GM19035 (cell line): ENCODE measurements at regions not wholly inside any gene's neighbourhood (a gene's known extent, or its start where the extent isn't known, plus 50 kb on each side); places are given as distances from the start of the nearest gene placed in this dataset.

Source experiments
- ATAC-seq: cut with Tn5 transposase; IDR thresholded peaks from one replicate; pipeline ENCODE4 v1.9.1; 2021; ENCODE audit not compliant: unreplicated experiment

DNA sequence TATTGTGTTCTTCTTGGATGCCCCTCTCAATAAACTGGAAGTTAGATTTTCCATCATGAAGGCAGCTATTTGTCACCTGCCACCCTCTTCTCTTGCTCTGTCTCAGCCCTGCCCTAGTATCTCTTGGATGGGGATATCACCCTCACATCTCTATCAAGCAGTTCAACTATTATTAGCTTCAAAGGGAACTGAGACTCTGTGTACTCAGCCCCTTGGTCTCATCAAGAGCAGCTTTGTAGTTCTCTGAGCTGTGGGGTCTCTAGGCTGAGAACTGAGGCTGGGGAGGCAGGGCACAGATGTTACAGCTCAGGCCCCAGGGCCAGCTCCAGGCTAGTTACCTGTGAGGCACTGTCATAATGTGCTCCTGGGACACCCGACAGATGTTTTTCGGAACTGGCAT lies 130.3 kb downstream of the DAD1 start:
- no peak for ATAC-seq

DNA sequence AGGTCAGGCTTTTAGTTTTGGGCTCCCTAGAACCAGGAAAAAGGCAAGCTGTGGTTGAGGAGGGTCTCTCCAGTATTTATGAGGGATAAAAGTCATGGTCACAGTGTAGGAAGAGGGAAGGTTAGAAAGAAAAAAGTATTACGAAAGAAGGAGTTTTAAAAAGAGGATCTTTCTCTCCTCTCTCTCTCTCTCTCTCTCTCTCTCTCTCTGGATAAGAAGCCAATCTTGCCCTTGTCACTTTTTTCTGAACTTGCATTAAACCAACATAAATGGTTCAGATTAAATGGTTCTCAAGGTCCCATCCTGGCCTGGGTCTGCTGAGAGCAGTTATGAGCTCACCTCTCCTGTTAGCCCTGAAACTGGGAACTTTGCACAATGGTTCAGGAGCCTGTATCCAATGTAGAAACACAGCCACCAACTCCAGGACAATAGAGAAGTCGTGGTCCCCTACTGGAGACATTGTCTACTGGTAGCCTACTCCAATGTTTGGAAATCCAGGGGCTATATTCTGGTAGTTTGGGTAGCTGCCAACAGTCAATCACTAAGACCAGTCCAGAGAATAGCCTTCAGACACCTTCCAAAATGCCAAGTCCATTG lies 131.9 kb downstream of the DAD1 start:
- ATAC-seq, result no peak

DNA sequence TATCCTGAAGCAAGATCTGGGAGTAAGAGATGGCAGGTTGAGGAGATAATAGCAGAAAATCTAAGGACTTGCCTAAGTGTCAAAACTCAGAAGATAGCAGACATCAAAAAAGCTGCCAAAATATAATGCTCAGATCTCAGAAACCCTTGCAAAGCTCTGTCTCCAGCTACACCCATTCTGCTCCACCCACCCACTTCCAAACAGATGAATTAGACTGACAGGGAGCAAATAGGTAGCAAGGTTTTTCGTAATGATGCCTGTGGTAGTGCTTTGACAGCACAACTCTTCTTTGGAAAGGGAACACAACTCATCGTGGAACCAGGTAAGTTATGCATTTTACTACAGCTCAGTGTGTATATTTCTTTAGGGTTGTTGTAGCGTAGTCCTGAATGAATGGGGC lies 132.6 kb downstream of the DAD1 start:
- no peak for ATAC-seq

DNA sequence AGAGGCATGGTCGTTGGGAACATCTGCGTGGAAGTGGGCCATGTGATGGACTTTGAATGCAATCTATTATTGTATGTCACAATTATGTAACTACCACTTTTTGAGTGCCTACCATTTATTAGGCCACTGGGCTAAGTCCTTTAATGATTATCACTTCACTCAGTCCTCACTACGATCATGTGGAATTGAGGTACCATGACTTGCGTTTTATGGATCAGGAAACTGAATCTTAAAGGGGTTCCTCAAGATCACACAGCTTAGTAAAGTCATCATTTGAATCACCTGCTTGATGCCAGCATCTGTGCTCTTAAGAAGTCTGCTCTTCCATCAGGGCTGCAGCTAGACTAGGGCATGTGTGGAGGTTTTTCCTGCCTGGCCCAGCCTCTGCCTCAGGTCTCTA lies 136.7 kb downstream of the DAD1 start:
- ATAC-seq, result no peak

DNA sequence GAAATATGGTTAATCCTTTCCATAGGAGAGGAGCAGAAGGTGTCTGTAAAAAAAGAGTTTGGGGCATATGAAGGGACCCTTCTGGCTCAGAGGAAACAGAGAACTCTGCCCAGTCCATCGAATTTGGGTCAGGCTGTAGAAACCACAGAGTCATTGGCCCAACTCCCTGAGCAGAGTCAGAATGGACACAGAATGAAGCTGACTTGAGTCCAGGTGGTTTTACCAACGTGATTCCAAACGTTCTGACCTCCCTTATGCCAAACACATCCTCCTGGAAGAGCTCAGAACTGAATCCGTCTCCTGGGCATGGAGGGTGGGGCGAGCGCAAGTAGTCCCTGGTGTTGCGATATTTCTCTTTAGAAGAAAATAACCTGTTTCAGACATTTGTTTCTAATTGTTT lies 138.8 kb downstream of the DAD1 start:
- ATAC-seq, result no peak

DNA sequence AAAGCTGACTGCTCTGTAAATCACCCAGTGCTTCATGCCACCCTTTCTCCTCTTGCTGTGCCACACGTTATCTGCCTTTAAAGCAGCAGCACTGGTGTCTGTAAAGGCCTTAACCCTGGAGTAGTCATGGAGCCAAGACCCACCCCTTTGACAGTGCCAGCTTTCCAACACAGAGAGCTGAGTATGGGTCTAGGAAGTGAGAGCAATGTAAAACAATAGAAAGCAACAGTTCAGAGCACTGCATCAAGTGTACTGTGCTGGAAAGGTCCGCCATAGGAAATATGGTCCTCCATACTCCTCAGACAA lies 139.5 kb downstream of the DAD1 start:
- no peak for ATAC-seq

DNA sequence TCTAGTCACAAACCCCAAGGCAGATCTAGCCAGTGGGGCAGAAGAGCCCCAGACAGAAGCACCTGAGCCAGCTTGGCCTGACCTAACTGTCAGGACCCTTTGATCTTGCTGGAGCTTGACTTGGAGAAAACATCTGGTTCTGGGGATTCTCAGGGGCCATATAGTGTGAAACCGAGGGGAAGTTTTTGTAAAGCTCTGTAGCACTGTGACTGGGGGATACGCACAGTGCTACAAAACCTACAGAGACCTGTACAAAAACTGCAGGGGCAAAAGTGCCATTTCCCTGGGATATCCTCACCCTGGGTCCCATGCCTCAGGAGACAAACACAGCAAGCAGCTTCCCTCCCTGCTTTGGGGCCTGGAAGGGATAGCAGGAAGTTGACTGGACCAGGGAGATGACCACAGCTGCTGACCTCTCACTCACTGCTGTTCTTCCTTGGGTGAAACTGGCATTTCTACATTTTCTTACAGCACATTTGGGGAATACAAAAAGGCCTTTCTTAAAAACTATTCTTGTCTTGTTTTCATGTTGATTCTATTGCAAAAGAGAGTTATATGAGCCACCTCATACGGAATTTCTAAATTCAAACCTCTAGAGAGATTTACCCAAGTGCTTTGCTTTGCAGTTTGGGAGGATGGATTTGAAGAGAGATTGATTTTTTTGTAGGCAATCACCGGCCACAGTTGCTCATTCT lies 140.0 kb downstream of the DAD1 start:
- ATAC-seq, result peak; percentile 33

DNA sequence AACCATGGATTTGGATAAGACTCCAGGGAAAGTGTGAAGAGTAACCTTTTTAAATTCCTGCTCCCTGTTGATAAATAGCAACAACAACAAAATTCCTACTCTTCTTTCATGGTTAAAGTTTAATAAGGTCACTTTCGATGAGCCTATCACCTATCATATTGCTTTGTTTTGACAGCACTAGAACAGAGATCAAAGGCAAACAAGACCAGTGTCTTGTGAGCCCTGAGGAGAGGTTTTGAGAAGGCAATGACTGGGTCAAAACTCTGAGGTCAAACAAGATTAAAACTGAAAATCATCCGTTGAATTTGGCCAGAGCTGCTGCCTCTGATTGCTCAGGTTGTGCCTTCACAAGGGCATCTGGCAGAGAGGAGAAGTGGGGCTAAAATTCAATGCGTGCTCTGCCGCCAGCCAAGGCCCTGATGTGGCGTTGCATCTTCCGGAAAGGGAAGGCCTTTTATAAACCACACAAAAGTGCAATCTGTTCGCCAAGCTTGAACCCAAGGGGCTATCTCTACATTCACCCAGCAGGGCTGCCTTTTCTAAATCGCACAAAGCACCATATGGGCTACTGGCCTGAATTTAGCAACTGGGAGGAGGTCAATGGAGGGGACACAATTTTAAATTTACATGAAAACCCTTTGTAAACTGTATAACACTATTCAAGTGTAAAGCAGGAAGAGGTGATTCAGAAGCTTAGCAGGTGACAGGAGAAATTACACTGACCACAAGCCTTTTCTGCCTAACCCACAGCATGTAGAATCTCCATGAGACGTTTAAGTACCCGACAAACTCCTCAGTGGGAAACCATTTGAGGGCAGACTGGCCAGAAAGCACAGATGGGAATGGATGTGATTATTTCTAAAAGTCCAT lies 140.8 kb downstream of the DAD1 start:
- peak; percentile 62 for ATAC-seq

DNA sequence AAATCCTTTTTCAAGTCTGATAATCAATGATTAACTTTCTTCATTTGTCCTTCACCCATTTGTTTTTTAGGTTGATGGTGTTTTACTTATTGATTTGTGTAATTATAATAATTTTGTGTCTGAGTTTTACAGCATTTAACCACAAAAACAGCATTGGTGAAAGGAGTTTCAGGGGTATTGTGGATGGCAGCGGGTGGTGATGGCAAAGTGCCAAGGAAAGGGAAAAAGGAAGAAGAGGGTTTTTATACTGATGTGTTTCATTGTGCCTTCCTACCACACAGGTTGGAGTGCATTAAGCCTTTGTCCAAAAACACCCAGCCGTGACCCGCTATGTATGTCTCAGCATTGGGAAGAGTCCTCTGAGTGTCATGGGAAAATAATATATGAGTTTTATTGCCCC lies 150.3 kb downstream of the DAD1 start:
- no peak for ATAC-seq

DNA sequence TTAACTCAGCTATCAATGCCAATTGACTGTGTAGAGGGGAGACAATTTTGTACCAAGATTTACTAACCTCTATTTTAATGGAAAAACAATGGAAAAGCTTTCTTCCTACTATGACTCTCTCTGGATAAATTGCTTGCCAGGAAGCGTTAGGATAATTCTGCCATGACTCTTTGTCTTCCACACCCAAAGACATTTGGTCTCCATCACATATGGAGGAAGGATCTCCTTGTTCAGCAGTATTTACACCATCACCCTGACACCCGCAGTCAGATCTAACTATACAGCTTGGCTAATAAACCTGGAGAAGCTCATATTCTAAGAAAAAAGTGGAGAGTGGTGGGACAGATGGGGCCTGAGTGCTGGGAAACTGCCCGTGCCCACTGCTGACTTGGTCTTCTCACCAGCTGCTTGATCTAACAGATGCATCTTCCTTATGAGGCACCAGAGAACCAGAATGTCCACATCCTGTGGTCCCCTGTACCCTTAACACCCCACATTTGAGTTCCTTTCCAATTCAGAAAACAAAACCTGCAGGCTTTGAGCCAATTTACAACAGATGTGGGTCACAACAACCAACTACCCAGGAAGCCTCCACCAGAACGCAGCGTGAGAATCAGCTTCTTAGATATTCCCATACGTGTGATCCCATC lies 154.0 kb downstream of the DAD1 start:
- no peak for ATAC-seq

DNA sequence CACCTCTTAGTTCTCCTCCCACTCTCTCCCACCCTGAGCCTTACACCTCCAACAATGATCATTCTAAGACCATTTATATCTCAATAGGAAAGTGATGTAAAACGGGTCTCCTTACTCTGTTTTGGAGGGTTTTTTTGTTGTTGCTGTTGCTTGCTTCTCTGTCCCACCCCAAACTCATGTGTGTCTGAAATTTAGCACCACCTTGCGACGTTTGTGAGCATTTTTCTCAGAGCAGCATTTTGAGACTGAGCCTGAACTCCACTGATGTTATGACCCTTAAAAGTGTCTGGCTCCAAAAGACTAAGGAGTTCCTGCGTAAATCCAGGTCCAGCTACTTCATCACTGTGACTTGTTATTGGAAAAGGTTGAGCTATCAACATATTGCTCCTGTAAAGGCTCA lies 155.0 kb downstream of the DAD1 start:
- no peak for ATAC-seq

DNA sequence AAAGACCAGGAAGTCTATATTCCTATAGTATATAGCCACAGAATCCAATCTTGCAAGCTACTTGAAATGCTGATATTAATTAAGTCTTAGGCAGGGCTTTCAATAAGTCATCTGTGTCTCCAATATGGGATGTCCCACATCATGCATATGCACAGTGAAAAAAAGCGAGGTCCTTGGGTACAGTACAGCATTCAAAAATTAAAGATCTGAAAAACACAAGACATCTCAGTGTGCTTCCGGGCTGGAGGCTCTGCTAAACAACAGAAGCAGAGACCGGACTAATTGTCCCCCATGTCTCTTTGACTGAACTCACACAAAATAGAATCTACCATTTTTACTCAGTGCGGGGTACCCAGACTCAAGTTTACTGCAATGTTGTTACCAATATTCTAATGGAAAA lies 156.0 kb downstream of the DAD1 start:
- no peak for ATAC-seq

DNA sequence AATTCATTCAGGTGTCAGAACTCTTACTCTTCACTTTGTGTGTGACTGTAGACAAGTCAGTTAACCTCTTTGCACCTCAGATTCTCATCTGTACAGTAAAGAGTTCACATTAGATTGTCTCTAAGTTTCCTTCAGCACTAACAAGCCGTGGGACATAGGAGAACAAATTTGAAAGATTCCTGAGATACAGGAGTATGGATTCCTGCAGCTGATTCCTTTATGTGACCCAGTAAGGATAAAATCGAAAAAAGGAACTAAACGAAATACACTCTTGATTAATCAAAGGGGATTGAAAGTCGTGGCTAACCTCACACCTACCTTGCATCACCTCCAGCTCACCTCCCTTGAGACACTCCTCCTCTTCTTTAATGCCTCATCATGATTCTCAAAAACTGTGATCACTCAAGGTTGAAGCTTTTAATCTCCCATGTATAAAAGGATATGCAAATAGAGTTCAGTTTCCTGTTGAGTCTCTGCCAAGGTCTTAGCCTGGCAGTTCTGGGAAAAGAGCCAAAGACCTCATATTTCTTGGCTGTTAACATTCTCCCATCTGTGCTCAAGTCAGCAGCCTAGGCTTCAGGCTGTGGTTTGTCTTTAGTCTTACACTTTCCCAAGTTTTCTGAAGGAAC lies 156.6 kb downstream of the DAD1 start:
- ATAC-seq, result no peak

DNA sequence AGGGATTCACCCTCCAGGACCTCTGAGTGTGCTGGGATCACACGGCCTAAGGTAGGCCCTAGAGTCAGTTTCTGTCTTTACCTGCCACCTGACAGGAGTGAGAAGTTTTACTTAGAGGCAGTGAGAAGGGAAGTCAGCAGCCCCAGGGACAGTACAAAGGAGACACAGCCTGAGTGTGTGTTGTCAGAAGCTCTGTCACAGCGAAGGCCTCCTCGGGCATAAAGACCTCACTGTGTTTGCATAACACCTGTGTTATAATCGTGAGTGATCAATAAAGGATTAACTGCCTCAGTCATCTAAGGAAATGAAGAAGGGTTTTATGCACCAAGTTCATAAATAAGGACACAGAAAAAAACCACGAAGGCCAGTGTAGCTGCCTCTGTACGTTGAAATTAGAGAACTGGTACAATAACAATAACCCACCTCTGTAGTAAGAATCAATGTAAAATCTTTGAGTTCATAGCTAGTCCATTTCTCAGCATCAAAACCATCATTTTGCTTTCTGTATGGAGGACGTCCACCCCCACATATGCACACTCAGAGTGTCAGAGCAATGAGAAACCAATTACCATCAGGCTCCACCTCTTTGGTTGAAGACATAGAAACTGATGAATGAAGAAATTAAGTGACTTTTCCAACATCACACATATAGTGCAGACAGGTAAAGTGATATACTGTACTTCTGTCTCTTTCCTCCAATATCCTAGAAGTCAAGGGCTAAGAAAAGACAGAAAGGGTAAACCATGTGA lies 159.3 kb downstream of the DAD1 start:
- no peak for ATAC-seq

DNA sequence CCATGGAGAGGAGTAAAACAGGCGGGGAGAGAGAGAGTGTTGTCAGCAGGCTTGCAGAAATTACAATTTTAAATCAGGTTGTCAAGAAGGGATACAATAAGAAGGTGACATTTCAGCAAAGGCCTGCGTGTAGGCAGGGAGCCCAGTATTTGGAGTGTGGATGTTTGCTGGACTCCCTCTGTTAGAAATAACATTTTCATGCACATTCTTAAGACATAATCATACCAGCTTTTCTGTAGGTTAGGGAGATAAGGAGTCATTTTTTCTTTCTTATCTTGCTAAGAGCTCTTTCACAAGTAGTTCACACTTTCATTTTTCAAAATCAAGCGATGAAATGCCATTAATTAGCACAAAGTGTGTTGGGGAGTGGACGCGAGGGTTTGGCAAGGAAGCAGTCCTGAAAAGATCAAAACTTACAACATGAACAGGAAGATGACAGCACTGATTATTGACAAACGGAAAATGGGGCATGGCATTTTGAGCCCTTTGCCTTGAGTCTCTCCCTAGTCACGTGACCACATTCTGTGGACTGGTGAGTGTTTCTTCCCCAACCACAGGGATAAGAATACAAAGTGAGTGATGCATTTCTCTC lies 160.2 kb downstream of the DAD1 start:
- ATAC-seq, result no peak

DNA sequence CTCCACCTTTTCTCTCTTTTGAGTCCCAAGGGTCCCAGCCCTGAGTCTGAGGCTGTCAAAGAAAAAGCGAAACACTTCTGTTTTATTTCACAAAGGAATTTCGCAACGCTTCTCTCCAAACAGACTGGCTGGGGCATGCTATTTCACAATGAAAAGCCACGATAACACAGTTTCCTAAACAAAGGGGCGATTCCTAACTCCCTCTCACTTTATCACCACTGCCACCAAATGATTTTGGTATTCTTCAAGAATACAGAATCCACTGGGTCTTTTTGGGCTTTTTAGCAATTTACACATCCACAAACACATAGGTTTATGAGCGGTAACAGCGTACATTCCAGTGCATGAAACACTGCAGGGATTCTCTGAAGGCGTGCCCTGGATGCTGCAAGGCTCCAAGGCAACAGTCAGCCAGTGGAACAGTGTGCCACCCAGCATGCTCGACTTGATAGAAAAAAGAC lies 161.2 kb downstream of the DAD1 start:
- ATAC-seq, result no peak

DNA sequence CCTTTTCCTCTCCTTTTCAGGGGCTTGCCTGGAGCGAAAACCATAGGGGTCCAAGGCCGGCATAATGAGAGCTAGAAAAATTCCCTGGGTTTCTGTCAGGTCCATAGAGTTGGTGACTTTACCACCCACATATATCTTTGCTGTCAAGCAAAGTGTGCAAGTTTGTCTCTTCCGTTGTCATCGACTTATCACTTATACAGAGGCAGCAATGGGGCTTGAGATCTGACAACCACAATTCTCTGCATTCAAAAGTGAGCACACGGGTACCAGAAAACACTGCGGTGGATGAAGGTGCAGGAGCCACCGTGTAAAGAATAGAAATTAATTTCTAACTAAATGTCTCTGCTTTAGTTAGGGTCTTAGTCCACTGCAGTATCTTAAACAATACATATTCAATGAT lies 162.3 kb downstream of the DAD1 start:
- ATAC-seq, result no peak

DNA sequence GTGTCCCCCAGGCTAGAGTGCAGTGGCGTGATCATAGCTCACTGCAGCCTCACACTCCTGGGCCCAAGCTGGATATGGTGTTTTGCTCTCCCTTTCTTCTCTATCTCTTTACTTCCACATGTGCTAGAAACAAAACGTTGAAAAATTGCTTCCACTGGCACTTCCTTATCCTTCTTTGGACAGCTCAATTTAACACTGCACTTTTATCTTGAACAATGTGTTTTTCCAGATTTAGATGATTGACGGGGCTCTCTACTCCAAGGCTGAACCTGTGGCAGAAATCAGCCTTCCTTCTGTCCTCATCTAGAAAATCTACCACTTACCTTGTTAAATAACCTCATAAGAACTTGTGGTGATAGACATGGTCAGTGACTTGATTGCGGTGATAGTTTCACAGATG lies 165.1 kb downstream of the DAD1 start:
- no peak for ATAC-seq

DNA sequence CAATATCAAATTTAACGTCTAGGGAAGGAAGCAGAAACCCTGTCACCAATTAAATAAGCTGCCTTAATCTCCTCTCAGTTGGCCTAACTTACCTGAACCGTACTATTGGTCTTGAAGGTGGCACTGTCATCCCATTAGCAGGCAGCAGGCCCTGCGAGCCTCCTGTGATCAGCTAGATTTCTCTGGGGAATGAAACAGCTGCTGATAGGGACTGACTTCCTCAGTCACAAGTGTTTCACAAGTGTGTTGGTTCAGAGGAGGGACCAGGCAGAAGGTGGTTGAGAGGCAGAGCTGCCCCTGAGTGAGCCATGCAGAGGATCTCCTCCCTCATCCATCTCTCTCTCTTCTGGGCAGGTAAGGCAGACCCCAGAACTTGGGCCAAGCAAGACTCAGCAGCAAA lies 166.8 kb downstream of the DAD1 start:
- ATAC-seq, result no peak

DNA sequence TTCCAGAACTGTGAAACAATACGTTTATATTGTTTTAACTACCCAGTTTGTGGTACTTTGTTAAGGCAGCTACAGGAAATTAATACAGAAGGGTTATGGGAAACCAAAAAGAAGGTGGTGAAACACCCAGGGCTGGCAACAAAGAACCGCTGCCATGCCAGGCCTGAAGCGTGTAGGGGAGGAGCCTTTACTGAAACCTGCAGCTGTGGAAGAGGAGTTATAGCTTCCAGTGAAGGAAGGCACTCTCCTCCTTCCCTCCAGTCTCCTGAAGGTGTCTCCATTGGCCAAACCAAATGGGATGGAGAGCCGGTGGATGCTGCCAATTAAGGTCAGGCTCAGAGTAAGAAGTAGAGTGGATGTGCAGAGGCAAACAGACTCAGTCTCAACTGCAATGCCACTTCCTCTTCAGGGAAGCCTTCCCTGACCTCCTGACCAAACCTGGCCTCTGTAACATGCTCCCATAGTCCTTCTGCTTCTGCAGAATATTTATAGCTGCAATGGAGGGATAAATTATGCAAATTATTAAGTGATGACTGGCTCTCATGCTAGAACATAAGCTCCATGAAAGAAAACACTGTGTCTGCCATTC lies 168.3 kb downstream of the DAD1 start:
- no peak for ATAC-seq
